Activated CD8-positive, alpha-beta memory T cell treated with anti-CD3 and anti-CD28 coated beads for 48 hours (primary cell): ENCODE measurements at regions not wholly inside any gene's neighbourhood (a gene's known extent, or its start where the extent isn't known, plus 50 kb on each side); places are given as distances from the start of the nearest gene placed in this dataset.

Source experiments
- DNase-seq, 3 experiments: peaks; one replicate each; pipeline ENCODE4 v3.0.0-alpha.2; 2020; ENCODE audit warnings: low read depth in 2 of 3, low spot score in 2 of 3

GRCh38 chr18:45227001-45227742, 388.1 kb upstream of the SLC14A2 start:
- no peak for DNase-seq

- no peak for DNase-seq
These were observed 386.4 kb upstream of the SLC14A2 start for GRCh38 chr18:45228796-45229388.

- no peak for DNase-seq
These were observed 383.7 kb upstream of the SLC14A2 start for GRCh38 chr18:45231617-45232016.

GRCh38 chr18:45232061-45232460, 383.2 kb upstream of the SLC14A2 start:
- no peak for DNase-seq

- no peak for DNase-seq
These were observed 378.6 kb upstream of the SLC14A2 start for GRCh38 chr18:45236676-45237075.

- DNase-seq: no peak
These were observed 377.8 kb upstream of the SLC14A2 start for GRCh38 chr18:45237343-45238098.

- DNase-seq: no peak
These were observed 374.0 kb upstream of the SLC14A2 start for GRCh38 chr18:45241271-45241670.

- DNase-seq: no peak
These were observed 373.2 kb upstream of the SLC14A2 start for GRCh38 chr18:45241982-45242565.

GRCh38 chr18:45243340-45244110, 371.8 kb upstream of the SLC14A2 start:
- no peak for DNase-seq

- DNase-seq: no peak
These were observed 370.2 kb upstream of the SLC14A2 start for GRCh38 chr18:45245091-45245511.

GRCh38 chr18:45248240-45248903, 366.9 kb upstream of the SLC14A2 start:
- no peak for DNase-seq

GRCh38 chr18:45249246-45249661, 366.0 kb upstream of the SLC14A2 start:
- DNase-seq: no peak

- DNase-seq: no peak
These were observed 364.8 kb upstream of the SLC14A2 start for GRCh38 chr18:45250479-45250878.

- no peak for DNase-seq
These were observed 364.0 kb upstream of the SLC14A2 start for GRCh38 chr18:45251236-45251635.

GRCh38 chr18:45252474-45252873, 362.8 kb upstream of the SLC14A2 start:
- no peak for DNase-seq

- no peak for DNase-seq
These were observed 362.2 kb upstream of the SLC14A2 start for GRCh38 chr18:45253056-45253565.

GRCh38 chr18:45253973-45254708, 361.1 kb upstream of the SLC14A2 start:
- no peak for DNase-seq

- DNase-seq: no peak
These were observed 360.6 kb upstream of the SLC14A2 start for GRCh38 chr18:45254709-45255082.

GRCh38 chr18:45255197-45255890, 359.9 kb upstream of the SLC14A2 start:
- no peak for DNase-seq
